Erythroblast (primary cell): ENCODE measurements at regions not wholly inside any gene's neighbourhood (a gene's known extent, or its start where the extent isn't known, plus 50 kb on each side); places are given as distances from the start of the nearest gene placed in this dataset.

Source experiments
- GATA1 ChIP-seq: IDR thresholded peaks from 2 replicates; pipeline ENCODE4 v1.6.1; 2011; ENCODE audit warnings: low read depth, mild to moderate bottlenecking, control low read depth, low read length, moderate library complexity
- POLR2A ChIP-seq: IDR thresholded peaks from 2 replicates; pipeline ENCODE4 v1.6.1; 2011; ENCODE audit warnings: mild to moderate bottlenecking, low read length

- no peak for TF ChIP-seq POLR2A
- TF ChIP-seq GATA1, result no peak
These were observed 53.2 kb upstream of the CDKN2AIP start for GRCh38 chr4:183391204-183391603.
